GM12878 (cell line): ENCODE measurements at regions not wholly inside any gene's neighbourhood (a gene's known extent, or its start where the extent isn't known, plus 50 kb on each side); places are given as distances from the start of the nearest gene placed in this dataset.
A peak's percentile ranks its signal among the peaks of the same experiment; 100 is the strongest.

Source experiments
- ATF2 ChIP-seq: IDR thresholded peaks from 2 replicates; pipeline ENCODE4 v1.6.1; 2012; ENCODE audit warnings: low read length, inconsistent platforms
- BCLAF1 ChIP-seq: fragments of 450-650 bp; IDR thresholded peaks from 2 replicates; pipeline ENCODE4 v1.6.1; 2017; ENCODE audit warnings: antibody characterized with exemption, mild to moderate bottlenecking, moderate library complexity
- CBX5 ChIP-seq: sonication (generic); IDR thresholded peaks from 2 replicates; pipeline ENCODE4 v1.6.1; 2016; ENCODE audit warnings: low read depth, moderate library complexity, mild to moderate bottlenecking, inconsistent platforms
- CHD2 ChIP-seq: IDR thresholded peaks from 2 replicates; pipeline ENCODE4 v1.6.1; 2011; ENCODE audit warnings: low read depth, low read length, improper control_type of control experiment, borderline replicate concordance
- HDGF ChIP-seq: fragments of 450-650 bp; IDR thresholded peaks from 2 replicates; pipeline ENCODE4 v1.6.1; 2016; ENCODE audit warnings: antibody characterized with exemption
- JUNB ChIP-seq: IDR thresholded peaks from 2 replicates; pipeline ENCODE4 v1.6.1; 2016; ENCODE audit warnings: antibody characterized with exemption, mild to moderate bottlenecking
- MEF2B ChIP-seq: fragments of 450-650 bp; IDR thresholded peaks from 2 replicates; pipeline ENCODE4 v1.6.1; 2018; ENCODE audit warnings: mild to moderate bottlenecking, moderate library complexity; ENCODE audit not compliant: partially characterized antibody, poor library complexity, severe bottlenecking
- MTA2 ChIP-seq: fragments of 450-650 bp; IDR thresholded peaks from 2 replicates; pipeline ENCODE4 v1.6.1; 2016; ENCODE audit warnings: low read depth, mild to moderate bottlenecking, moderate library complexity
- NFIC ChIP-seq: IDR thresholded peaks from 2 replicates; pipeline ENCODE4 v1.6.1; 2012; ENCODE audit warnings: low read depth, mild to moderate bottlenecking, inconsistent platforms, low read length, moderate library complexity
- NFYA ChIP-seq: IDR thresholded peaks from 2 replicates; pipeline ENCODE4 v1.6.1; 2011; ENCODE audit warnings: low read depth, mild to moderate bottlenecking, low read length, improper control_type of control experiment, borderline replicate concordance
- NR2F1 ChIP-seq: fragments of 450-650 bp; conservative IDR thresholded peaks from 2 replicates; pipeline ENCODE4 v1.6.1; 2017; ENCODE audit warnings: mild to moderate bottlenecking
- PKNOX1 ChIP-seq: fragments of 450-650 bp; IDR thresholded peaks from 2 replicates; pipeline ENCODE4 v1.6.1; 2016; ENCODE audit warnings: mild to moderate bottlenecking
- POLR2AphosphoS2 ChIP-seq: IDR thresholded peaks from 2 replicates; pipeline ENCODE4 v1.6.1; 2011; ENCODE audit warnings: low read depth, mild to moderate bottlenecking, low read length, improper control_type of control experiment, moderate library complexity
- POU2F2 ChIP-seq: IDR thresholded peaks from 3 replicates; pipeline ENCODE4 v1.6.1; 2011; ENCODE audit warnings: low read depth, mild to moderate bottlenecking, low read length, borderline replicate concordance
- RAD21 ChIP-seq: IDR thresholded peaks from 2 replicates; pipeline ENCODE4 v1.6.1; 2011; ENCODE audit warnings: mild to moderate bottlenecking, low read depth, low read length, moderate library complexity; ENCODE audit not compliant: insufficient read depth
- RFX5 ChIP-seq: IDR thresholded peaks from 2 replicates; pipeline ENCODE4 v1.6.1; 2011; ENCODE audit warnings: low read depth, low read length, improper control_type of control experiment
- SREBF1 ChIP-seq: IDR thresholded peaks from 2 replicates; pipeline ENCODE4 v1.6.1; 2012; ENCODE audit warnings: mild to moderate bottlenecking, low read length
- STAT3 ChIP-seq: IDR thresholded peaks from 2 replicates; pipeline ENCODE4 v1.6.1; 2011; ENCODE audit warnings: low read depth, low read length, improper control_type of control experiment
- SUZ12 ChIP-seq: fragments of 200-600 bp; sonication (generic); IDR thresholded peaks from one replicate; pipeline ENCODE4 v1.6.1; 2018; ENCODE audit warnings: antibody characterized with exemption, mild to moderate bottlenecking; ENCODE audit not compliant: unreplicated experiment
- YBX1 ChIP-seq: fragments of 450-650 bp; IDR thresholded peaks from 2 replicates; pipeline ENCODE4 v1.6.1; 2016; ENCODE audit warnings: antibody characterized with exemption
- ZNF384 ChIP-seq: IDR thresholded peaks from 2 replicates; pipeline ENCODE4 v1.6.1; 2012; ENCODE audit warnings: low read depth, mild to moderate bottlenecking, low read length, improper control_type of control experiment, borderline replicate concordance
- ZZZ3 ChIP-seq: IDR thresholded peaks from 2 replicates; pipeline ENCODE4 v1.6.1; 2011; ENCODE audit warnings: low read depth; ENCODE audit not compliant: control insufficient read depth, insufficient read length
- TF ChIP-seq, protein P1 (sequence below): fragments of 450-650 bp; IDR thresholded peaks from 2 replicates; pipeline ENCODE4 v1.6.1; 2014; ENCODE audit warnings: mild to moderate bottlenecking

- peak; percentile 63 for TF ChIP-seq NR2F1
- TF ChIP-seq RFX5 = no peak
- no peak for TF ChIP-seq POU2F2
- no peak for TF ChIP-seq POLR2AphosphoS2
- TF ChIP-seq STAT3 = no peak
- no peak for TF ChIP-seq MEF2B
- TF ChIP-seq, protein P1, sequence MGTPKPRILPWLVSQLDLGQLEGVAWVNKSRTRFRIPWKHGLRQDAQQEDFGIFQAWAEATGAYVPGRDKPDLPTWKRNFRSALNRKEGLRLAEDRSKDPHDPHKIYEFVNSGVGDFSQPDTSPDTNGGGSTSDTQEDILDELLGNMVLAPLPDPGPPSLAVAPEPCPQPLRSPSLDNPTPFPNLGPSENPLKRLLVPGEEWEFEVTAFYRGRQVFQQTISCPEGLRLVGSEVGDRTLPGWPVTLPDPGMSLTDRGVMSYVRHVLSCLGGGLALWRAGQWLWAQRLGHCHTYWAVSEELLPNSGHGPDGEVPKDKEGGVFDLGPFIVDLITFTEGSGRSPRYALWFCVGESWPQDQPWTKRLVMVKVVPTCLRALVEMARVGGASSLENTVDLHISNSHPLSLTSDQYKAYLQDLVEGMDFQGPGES = no peak
- no peak for TF ChIP-seq BCLAF1
- no peak for TF ChIP-seq NFYA
- TF ChIP-seq SREBF1 = no peak
- no peak for TF ChIP-seq SUZ12
- TF ChIP-seq JUNB = peak; percentile 92
- no peak for TF ChIP-seq YBX1
- TF ChIP-seq PKNOX1 = 0 out of 2 replicates have a peak, but pooled peaks have one; percentile 17
- TF ChIP-seq CHD2 = no peak
- no peak for TF ChIP-seq ZNF384
- peak; percentile 84 for TF ChIP-seq MTA2
- TF ChIP-seq CBX5 = no peak
- peak; percentile 71 for TF ChIP-seq NFIC
- TF ChIP-seq ZZZ3 = no peak
- TF ChIP-seq HDGF = no peak
- TF ChIP-seq RAD21 = no peak
- peak; percentile 61 for TF ChIP-seq ATF2
Measured at GRCh38 chr10:2948127-2948854, 119.1 kb upstream of the PFKP start (continued).
